Loucy (cell line): ENCODE measurements at regions not wholly inside any gene's neighbourhood (a gene's known extent, or its start where the extent isn't known, plus 50 kb on each side); places are given as distances from the start of the nearest gene placed in this dataset.

Source experiments
- CTCF ChIP-seq: fragments of 200-600 bp; sonication (generic); conservative IDR thresholded peaks from 2 replicates; pipeline ENCODE4 v1.5.1; 2014; ENCODE audit warnings: mild to moderate bottlenecking, antibody characterized with exemption, low read length
- EZH2phosphoT487 ChIP-seq: fragments of 200-600 bp; IDR thresholded peaks from 2 replicates; pipeline ENCODE4 v1.6.1; 2018; ENCODE audit warnings: antibody characterized with exemption, mild to moderate bottlenecking, moderate library complexity, borderline replicate concordance

DNA sequence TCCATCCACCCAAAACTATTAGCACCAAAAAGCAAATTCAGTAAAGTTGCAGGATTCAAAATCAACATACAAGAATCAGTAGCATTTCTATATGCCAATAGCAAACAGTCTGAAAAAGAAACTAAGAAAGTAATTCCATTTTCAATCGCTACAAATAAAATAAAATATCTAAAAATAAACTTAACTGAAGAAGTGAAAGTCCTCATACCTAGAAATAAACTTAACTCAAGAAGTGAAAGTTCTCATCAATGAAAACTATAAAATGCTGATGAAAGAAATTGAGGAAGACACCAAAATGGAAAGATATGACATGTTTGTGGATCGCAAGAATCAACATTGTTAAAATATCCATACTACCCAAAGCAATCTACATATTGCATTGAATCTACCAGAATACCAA lies 103.0 kb upstream of the ARID1B start:
- TF ChIP-seq EZH2phosphoT487 (no peak), CTCF (no peak)
